ENCODE measurements at regions not wholly inside any gene's neighbourhood (a gene's known extent, or its start where the extent isn't known, plus 50 kb on each side); places are given as distances from the start of the nearest gene placed in this dataset.

- no peak overlapping the region for H3K4me3 ChIP-seq (ENCODE audit: low read depth, low read length)
- DNase-seq (ENCODE audit: low read depth), result no peak
- TF ChIP-seq CTCF (conservative IDR thresholded peaks at IDR 0.05; ENCODE audit: low read depth, low read length), result no peak
Observed at GRCh38 chr13:109575821-109576220, 210.6 kb downstream of the IRS2 start.

GRCh38 chr13:109572389-109572788 is 214.0 kb downstream of the IRS2 start:
- no peak for TF ChIP-seq CTCF (conservative IDR thresholded peaks at IDR 0.05; ENCODE audit: low read depth, low read length)
- H3K4me3 ChIP-seq (ENCODE audit: low read depth, low read length), result no peak overlapping the region
- DNase-seq (ENCODE audit: low read depth), result no peak

GRCh38 chr13:109569958-109570711 is 216.2 kb downstream of the IRS2 start:
- no peak for TF ChIP-seq CTCF (conservative IDR thresholded peaks at IDR 0.05; ENCODE audit: low read depth, low read length)
- DNase-seq (ENCODE audit: low read depth), result no peak
- H3K4me3 ChIP-seq (ENCODE audit: low read depth, low read length), result no peak overlapping the region

GRCh38 chr13:109568339-109568818 is 218.0 kb downstream of the IRS2 start:
- no peak for DNase-seq (ENCODE audit: low read depth)
- H3K4me3 ChIP-seq (ENCODE audit: low read depth, low read length), result no peak overlapping the region
- TF ChIP-seq CTCF (conservative IDR thresholded peaks at IDR 0.05; ENCODE audit: low read depth, low read length), result no peak

- TF ChIP-seq CTCF (conservative IDR thresholded peaks at IDR 0.05; ENCODE audit: low read depth, low read length), result no peak
- H3K4me3 ChIP-seq (ENCODE audit: low read depth, low read length), result no peak overlapping the region
- DNase-seq (ENCODE audit: low read depth), result no peak
Observed at GRCh38 chr13:109567315-109567714, 219.1 kb downstream of the IRS2 start.

- no peak for TF ChIP-seq CTCF (conservative IDR thresholded peaks at IDR 0.05; ENCODE audit: low read depth, low read length)
- H3K4me3 ChIP-seq (ENCODE audit: low read depth, low read length), result no peak overlapping the region
- no peak for DNase-seq (ENCODE audit: low read depth)
Observed at GRCh38 chr13:109565877-109566276, 220.5 kb downstream of the IRS2 start.

- TF ChIP-seq CTCF (conservative IDR thresholded peaks at IDR 0.05; ENCODE audit: low read depth, low read length), result no peak
- no peak for DNase-seq (ENCODE audit: low read depth)
- H3K4me3 ChIP-seq (ENCODE audit: low read depth, low read length), result no peak overlapping the region
Observed at GRCh38 chr13:109548374-109548773, 238.0 kb downstream of the IRS2 start.
